ENCODE measurements at regions not wholly inside any gene's neighbourhood (a gene's known extent, or its start where the extent isn't known, plus 50 kb on each side); places are given as distances from the start of the nearest gene placed in this dataset.

DNA sequence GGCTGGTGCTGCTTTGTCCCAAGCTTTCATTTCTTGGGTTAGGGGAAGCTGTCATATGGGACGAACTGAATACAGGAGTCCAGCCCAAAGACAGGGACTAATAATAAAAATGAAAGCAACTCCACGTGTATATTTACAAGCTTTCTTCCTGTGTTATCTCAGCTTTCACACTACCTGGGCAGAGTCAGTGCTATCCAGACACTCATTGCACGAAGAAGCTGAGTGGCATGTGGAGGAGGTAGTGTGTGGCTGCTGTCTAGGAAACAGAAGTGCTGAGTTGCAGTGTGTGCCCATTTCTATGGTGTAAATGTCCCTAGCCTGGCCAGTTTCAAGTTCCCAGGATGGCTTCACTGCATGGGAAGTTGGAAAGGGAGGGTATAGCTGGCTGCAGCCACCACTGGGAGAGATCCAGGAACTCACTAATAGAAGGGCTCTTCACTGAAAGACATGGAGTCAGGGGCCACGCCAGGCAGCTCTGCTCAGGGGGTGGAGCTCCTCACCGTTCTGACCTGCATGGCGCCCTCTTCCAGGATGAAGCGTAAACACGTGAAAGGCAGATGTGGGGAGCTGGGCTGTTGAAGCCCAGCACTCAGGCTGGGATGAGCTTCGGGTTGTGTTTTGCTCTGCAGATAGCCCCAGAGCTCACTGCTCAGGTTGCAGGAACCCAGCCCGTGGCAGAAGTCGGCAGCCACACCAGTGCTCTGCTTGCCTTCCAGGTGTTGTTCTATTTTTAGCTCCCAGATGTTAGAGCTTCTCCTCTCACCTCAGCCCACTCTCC is 116.9 kb downstream of the IRX2 start:
- TF ChIP-seq, protein P1, sequence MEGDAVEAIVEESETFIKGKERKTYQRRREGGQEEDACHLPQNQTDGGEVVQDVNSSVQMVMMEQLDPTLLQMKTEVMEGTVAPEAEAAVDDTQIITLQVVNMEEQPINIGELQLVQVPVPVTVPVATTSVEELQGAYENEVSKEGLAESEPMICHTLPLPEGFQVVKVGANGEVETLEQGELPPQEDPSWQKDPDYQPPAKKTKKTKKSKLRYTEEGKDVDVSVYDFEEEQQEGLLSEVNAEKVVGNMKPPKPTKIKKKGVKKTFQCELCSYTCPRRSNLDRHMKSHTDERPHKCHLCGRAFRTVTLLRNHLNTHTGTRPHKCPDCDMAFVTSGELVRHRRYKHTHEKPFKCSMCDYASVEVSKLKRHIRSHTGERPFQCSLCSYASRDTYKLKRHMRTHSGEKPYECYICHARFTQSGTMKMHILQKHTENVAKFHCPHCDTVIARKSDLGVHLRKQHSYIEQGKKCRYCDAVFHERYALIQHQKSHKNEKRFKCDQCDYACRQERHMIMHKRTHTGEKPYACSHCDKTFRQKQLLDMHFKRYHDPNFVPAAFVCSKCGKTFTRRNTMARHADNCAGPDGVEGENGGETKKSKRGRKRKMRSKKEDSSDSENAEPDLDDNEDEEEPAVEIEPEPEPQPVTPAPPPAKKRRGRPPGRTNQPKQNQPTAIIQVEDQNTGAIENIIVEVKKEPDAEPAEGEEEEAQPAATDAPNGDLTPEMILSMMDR (IDR thresholded peaks at IDR 0.05; ENCODE audit: control extremely low read depth in 1 of 3, insufficient read depth in 1 of 3, low read depth in 1 of 3, low read length in 3 of 3): peak; percentile 11 to 35 (median 27); a peak in 3 of 4 replicates
- TF ChIP-seq POLR2A (IDR thresholded peaks at IDR 0.05; ENCODE audit: control extremely low read depth in 1 of 2, low read depth in 2 of 2, low read length in 2 of 2) (no peak), POLR2AphosphoS5 (IDR thresholded peaks at IDR 0.05; ENCODE audit: low read depth, low read length) (no peak), TAF1 (IDR thresholded peaks at IDR 0.05; ENCODE audit: low read depth, low read length) (no peak), EGR1 (IDR thresholded peaks at IDR 0.05; ENCODE audit: borderline replicate concordance, low read depth, low read length) (no peak), EP300 (IDR thresholded peaks at IDR 0.05; ENCODE audit: borderline replicate concordance in 1 of 2, low read depth in 2 of 2, low read length in 2 of 2) (no peak), EZH2 (IDR thresholded peaks at IDR 0.05; ENCODE audit: low read depth, low read length, severe bottlenecking) (no peak), NRF1 (IDR thresholded peaks at IDR 0.05; ENCODE audit: low read depth, low read length) (no peak), SUZ12 (IDR thresholded peaks at IDR 0.05; ENCODE audit: low read length) (no peak)
- TF ChIP-seq, protein P2, sequence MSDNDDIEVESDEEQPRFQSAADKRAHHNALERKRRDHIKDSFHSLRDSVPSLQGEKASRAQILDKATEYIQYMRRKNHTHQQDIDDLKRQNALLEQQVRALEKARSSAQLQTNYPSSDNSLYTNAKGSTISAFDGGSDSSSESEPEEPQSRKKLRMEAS (IDR thresholded peaks at IDR 0.05): peak; percentile 81
- TF ChIP-seq, protein P3, sequence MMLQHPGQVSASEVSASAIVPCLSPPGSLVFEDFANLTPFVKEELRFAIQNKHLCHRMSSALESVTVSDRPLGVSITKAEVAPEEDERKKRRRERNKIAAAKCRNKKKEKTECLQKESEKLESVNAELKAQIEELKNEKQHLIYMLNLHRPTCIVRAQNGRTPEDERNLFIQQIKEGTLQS (IDR thresholded peaks at IDR 0.05; ENCODE audit: insufficient read depth, low read depth, low read length): no peak

All from H1 (cell line).